Neuron (in vitro differentiated cells): ENCODE measurements at regions not wholly inside any gene's neighbourhood (a gene's known extent, or its start where the extent isn't known, plus 50 kb on each side); places are given as distances from the start of the nearest gene placed in this dataset.

Experiments used
- H2AFZ ChIP-seq: one replicate; pipeline ENCODE4 v1.6.1; 2013; ENCODE audit warnings: low read depth, mild to moderate bottlenecking, inconsistent platforms, low read length, moderate library complexity
- H3K27me3 ChIP-seq: one replicate; pipeline ENCODE4 v1.6.1; 2013; ENCODE audit warnings: low read length; ENCODE audit not compliant: insufficient read depth
- H3K36me3 ChIP-seq: one replicate; pipeline ENCODE4 v1.6.1; 2013; ENCODE audit warnings: low read length; ENCODE audit not compliant: insufficient read depth
- H3K4me1 ChIP-seq: one replicate; pipeline ENCODE4 v1.6.1; 2013; ENCODE audit warnings: low read length; ENCODE audit not compliant: insufficient read depth
- H3K4me3 ChIP-seq: 2 replicates; pipeline ENCODE4 v1.5.1; 2013; ENCODE audit warnings: mild to moderate bottlenecking, low read length, moderate library complexity
- H3K9me3 ChIP-seq: one replicate; pipeline ENCODE4 v1.6.1; 2013; ENCODE audit warnings: low read length

DNA sequence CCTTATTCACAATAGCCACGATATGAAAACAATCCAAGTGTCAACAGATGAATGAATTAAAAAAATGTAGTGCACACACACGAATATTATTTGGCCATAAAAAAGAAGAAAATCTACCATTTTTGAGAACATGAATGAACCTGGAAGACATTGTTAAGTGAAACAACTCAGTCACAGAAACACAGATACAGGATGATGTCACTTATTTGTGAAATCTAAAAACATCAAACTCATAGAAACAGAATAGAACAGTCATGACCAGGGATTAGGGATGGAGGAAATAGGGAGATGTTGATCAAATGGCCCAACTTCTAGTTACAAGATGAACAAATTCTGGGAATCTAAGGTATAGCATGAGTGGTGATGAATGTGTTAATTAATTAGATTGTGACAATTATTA, 72.3 kb downstream of the MACIR start:
- Histone ChIP-seq H3K4me3 (no peak overlapping the region), H3K27me3 (no peaks in the 10 kb centered on the region), H3K36me3 (no peaks in the 10 kb centered on the region), H3K4me1 (no peaks in the 10 kb centered on the region), H2AFZ (no peak overlapping the region), H3K9me3 (no peaks in the 10 kb centered on the region)
